ENCODE measurements at regions not wholly inside any gene's neighbourhood (a gene's known extent, or its start where the extent isn't known, plus 50 kb on each side); places are given as distances from the start of the nearest gene placed in this dataset.

DNA sequence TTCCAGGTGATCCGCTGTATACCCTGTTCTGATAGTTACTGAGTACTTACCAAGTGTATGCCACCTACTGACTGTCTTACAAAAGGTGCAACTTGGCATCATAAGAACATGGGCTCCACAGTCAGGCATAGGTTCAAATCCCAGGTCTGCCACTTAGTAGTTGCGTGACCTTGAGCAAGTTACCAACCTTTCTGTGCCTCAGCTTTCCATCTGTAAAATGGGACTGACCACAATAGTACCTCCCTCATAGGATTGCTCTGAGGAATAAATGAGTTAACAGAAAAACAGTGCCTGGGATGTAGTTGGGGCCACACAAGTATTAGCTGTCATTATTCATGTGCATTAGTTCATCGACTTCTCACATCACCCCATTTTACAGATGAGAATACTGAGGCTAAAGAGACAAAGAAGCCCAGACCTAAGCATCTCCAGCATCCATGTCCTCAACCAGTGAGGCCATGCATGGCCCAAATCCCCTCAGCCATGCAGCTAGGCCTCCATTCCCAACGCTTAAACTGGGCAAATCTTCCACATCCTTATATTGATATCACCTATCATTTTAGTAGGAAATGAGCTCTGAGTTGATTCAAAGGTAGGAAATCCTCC, 51.3 kb upstream of the UBE2L5 start:
- Histone ChIP-seq H3K4me1 (ENCODE audit: insufficient read depth) (peaks cover 11% of the 10 kb centered on the region), H3K27me3 (no peaks in the 10 kb centered on the region), H3K4me2 (peak overlapping the region; percentile 61), H4K20me1 (ENCODE audit: insufficient read depth, poor library complexity, severe bottlenecking) (no peaks in the 10 kb centered on the region), H3K27ac (peak overlapping the region; percentile 91), H3K4me3 (no peak overlapping the region), H3K9me2 (replicated peaks; ENCODE audit: insufficient read depth) (no peaks in the 10 kb centered on the region), H2AFZ (no peak overlapping the region), H3K9me3 (ENCODE audit: low read depth) (no peaks in the 10 kb centered on the region), H3K79me2 (no peaks in the 10 kb centered on the region), H3K36me3 (replicated peaks; ENCODE audit: insufficient read depth, low read depth) (no peaks in the 10 kb centered on the region)
- DNase-seq (ENCODE audit: low spot score), result no peak
- WGBS (ENCODE audit: low lambda C conversion rate, missing lambda C conversion rate), result 96% methylated on average over 4 of the region's 4 CpGs
- TF ChIP-seq EZH2phosphoT487 (IDR thresholded peaks at IDR 0.05; ENCODE audit: low read depth, severe bottlenecking, unreplicated experiment), result no peak
- TF ChIP-seq EZH2 (IDR thresholded peaks at IDR 0.05; ENCODE audit: borderline replicate concordance), result no peak
- TF ChIP-seq, protein P1, sequence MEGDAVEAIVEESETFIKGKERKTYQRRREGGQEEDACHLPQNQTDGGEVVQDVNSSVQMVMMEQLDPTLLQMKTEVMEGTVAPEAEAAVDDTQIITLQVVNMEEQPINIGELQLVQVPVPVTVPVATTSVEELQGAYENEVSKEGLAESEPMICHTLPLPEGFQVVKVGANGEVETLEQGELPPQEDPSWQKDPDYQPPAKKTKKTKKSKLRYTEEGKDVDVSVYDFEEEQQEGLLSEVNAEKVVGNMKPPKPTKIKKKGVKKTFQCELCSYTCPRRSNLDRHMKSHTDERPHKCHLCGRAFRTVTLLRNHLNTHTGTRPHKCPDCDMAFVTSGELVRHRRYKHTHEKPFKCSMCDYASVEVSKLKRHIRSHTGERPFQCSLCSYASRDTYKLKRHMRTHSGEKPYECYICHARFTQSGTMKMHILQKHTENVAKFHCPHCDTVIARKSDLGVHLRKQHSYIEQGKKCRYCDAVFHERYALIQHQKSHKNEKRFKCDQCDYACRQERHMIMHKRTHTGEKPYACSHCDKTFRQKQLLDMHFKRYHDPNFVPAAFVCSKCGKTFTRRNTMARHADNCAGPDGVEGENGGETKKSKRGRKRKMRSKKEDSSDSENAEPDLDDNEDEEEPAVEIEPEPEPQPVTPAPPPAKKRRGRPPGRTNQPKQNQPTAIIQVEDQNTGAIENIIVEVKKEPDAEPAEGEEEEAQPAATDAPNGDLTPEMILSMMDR (IDR thresholded peaks at IDR 0.05; ENCODE audit: poor library complexity), result no peak

DNA sequence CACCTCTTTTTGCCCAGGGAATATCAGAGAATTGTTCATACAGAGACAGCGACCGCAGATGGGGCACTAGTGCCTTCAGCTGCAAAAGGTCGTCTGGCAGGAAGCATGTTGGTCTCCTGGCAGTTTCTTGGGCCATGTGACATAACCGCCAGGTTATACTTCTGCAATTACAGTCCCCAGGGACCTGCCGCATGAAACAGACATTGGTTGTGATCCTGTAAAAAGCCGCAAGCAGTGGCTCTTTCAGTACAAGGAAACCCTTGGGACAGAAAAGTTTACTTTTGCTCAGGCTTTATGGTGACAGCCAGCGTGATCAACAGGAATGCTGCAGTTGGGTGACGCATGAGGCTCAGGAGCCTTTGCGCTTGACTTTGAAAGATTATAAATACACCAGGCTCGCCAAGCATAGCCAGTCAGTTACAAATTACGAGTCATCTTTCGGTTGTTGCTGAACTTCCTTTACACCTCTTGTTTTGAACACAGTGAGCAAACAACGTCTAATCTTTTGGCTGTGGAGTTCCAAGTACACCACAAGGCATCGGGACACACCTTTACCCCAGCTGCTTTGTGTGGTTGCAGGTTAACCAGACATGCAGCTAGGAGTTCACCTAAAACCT, 50.5 kb upstream of the UBE2L5 start:
- H3K4me2 ChIP-seq, result peak overlapping the region; percentile 61
- H3K9me3 ChIP-seq (ENCODE audit: low read depth), result no peaks in the 10 kb centered on the region
- peak; percentile 78 for DNase-seq (ENCODE audit: low spot score)
- H3K27me3 ChIP-seq, result no peaks in the 10 kb centered on the region
- H3K4me3 ChIP-seq, result no peak overlapping the region
- H3K27ac ChIP-seq, result peak overlapping the region; percentile 91
- TF ChIP-seq, protein P1 (IDR thresholded peaks at IDR 0.05; ENCODE audit: poor library complexity), result no peak
- TF ChIP-seq EZH2 (IDR thresholded peaks at IDR 0.05; ENCODE audit: borderline replicate concordance), result no peak
- TF ChIP-seq EZH2phosphoT487 (IDR thresholded peaks at IDR 0.05; ENCODE audit: low read depth, severe bottlenecking, unreplicated experiment), result no peak
- H3K79me2 ChIP-seq, result no peaks in the 10 kb centered on the region
- 53% methylated on average over 14 of the region's 14 CpGs for WGBS (ENCODE audit: low lambda C conversion rate, missing lambda C conversion rate)
- H3K36me3 ChIP-seq (replicated peaks; ENCODE audit: insufficient read depth, low read depth), result no peaks in the 10 kb centered on the region
- no peaks in the 10 kb centered on the region for H4K20me1 ChIP-seq (ENCODE audit: insufficient read depth, poor library complexity, severe bottlenecking)
- no peaks in the 10 kb centered on the region for H3K9me2 ChIP-seq (replicated peaks; ENCODE audit: insufficient read depth)
- H3K4me1 ChIP-seq (ENCODE audit: insufficient read depth), result peaks cover 11% of the 10 kb centered on the region
- peak overlapping the region; percentile 48 for H2AFZ ChIP-seq

Data from hepatocyte (in vitro differentiated cells).